ENCODE measurements at regions not wholly inside any gene's neighbourhood (a gene's known extent, or its start where the extent isn't known, plus 50 kb on each side); places are given as distances from the start of the nearest gene placed in this dataset.
"Not testable (repeated sequence)": the region's sequence is repeated elsewhere in the genome, so short reads cannot be mapped to it uniquely, and the experiment has no call there.

GRCh38 chr10:8835453-8836167, 781.1 kb downstream of the GATA3 start:
- H3K4me1 ChIP-seq (ENCODE audit: insufficient read depth, poor library complexity, severe bottlenecking): peaks cover 10% of the 10 kb centered on the region
- TF ChIP-seq CTCF (IDR thresholded peaks at IDR 0.05; ENCODE audit: poor library complexity, severe bottlenecking): no peak
- no peaks in the 10 kb centered on the region for H3K27me3 ChIP-seq (ENCODE audit: insufficient read depth, poor library complexity, severe bottlenecking)
- H3K27ac ChIP-seq (ENCODE audit: poor library complexity, severe bottlenecking): no peak overlapping the region
- H3K9me3 ChIP-seq (ENCODE audit: severe bottlenecking): no peaks in the 10 kb centered on the region
- ATAC-seq (ENCODE audit: low read depth): peak; percentile 79
- H3K36me3 ChIP-seq (ENCODE audit: low read depth): no peaks in the 10 kb centered on the region
- H3K4me3 ChIP-seq (ENCODE audit: severe bottlenecking): no peak overlapping the region
- DNase-seq (ENCODE audit: low spot score): no peak

DNA sequence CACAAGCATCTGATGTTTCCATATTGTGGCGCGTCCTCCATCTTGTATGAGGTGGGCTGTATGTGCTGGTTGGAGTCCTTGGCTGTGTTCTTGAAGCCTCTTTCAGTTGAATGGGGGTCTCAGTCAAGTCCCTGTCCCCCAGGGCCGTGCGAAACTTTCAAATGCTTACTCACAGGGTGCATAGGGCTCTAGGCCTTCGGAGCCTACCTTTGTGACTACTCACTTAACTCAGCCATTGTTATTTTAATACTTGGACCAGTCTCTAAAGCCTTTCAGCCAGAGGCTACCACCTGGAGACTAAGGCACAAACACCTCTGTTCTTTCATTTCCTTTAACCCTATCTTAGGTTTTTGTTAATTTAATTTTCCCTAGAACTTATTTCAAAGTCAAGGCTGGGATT, 785.9 kb downstream of the GATA3 start:
- H3K9me3 ChIP-seq (ENCODE audit: severe bottlenecking): peaks cover 3% of the 10 kb centered on the region
- no peak overlapping the region for H3K27ac ChIP-seq (ENCODE audit: poor library complexity, severe bottlenecking)
- no peak overlapping the region for H3K4me3 ChIP-seq (ENCODE audit: severe bottlenecking)
- no peaks in the 10 kb centered on the region for H3K4me1 ChIP-seq (ENCODE audit: insufficient read depth, poor library complexity, severe bottlenecking)
- ATAC-seq (ENCODE audit: low read depth): no peak
- no peaks in the 10 kb centered on the region for H3K27me3 ChIP-seq (ENCODE audit: insufficient read depth, poor library complexity, severe bottlenecking)
- no peak for DNase-seq (ENCODE audit: low spot score)
- no peak for TF ChIP-seq CTCF (IDR thresholded peaks at IDR 0.05; ENCODE audit: poor library complexity, severe bottlenecking)
- no peaks in the 10 kb centered on the region for H3K36me3 ChIP-seq (ENCODE audit: low read depth)

DNA sequence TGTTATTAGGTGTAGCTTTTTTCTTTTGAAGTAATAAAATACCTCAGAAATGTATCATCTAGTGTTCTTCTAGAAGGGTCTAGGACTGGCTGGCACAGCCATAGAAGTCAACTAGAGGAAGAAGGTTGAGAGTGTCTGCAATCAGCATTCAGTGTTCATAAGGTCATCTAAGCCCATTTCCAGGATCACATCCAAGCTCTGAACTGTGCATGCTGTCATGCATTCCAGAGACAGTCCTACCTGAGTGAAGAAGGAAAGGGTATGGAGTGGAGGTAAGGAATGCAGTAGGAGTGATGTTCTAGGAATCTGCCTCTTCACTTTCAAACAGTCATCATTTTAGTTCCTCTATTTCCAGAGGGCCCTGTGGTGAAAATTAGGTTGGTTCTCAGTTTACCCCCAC, 789.7 kb downstream of the GATA3 start:
- Histone ChIP-seq H3K4me3 (ENCODE audit: severe bottlenecking) (no peak overlapping the region), H3K9me3 (ENCODE audit: severe bottlenecking) (peaks cover 3% of the 10 kb centered on the region), H3K27me3 (ENCODE audit: insufficient read depth, poor library complexity, severe bottlenecking) (no peaks in the 10 kb centered on the region), H3K27ac (ENCODE audit: poor library complexity, severe bottlenecking) (no peak overlapping the region), H3K36me3 (ENCODE audit: low read depth) (no peaks in the 10 kb centered on the region), H3K4me1 (ENCODE audit: insufficient read depth, poor library complexity, severe bottlenecking) (no peaks in the 10 kb centered on the region)
- TF ChIP-seq CTCF (IDR thresholded peaks at IDR 0.05; ENCODE audit: poor library complexity, severe bottlenecking): no peak
- no peak for ATAC-seq (ENCODE audit: low read depth)
- DNase-seq (ENCODE audit: low spot score): no peak

- no peak for ATAC-seq (ENCODE audit: low read depth)
- Histone ChIP-seq H3K9me3 (ENCODE audit: severe bottlenecking) (no peaks in the 10 kb centered on the region), H3K36me3 (ENCODE audit: low read depth) (no peaks in the 10 kb centered on the region), H3K4me3 (ENCODE audit: severe bottlenecking) (no peak overlapping the region), H3K27ac (ENCODE audit: poor library complexity, severe bottlenecking) (no peak overlapping the region), H3K27me3 (ENCODE audit: insufficient read depth, poor library complexity, severe bottlenecking) (no peaks in the 10 kb centered on the region), H3K4me1 (ENCODE audit: insufficient read depth, poor library complexity, severe bottlenecking) (no peaks in the 10 kb centered on the region)
- no peak for DNase-seq (ENCODE audit: low spot score)
- TF ChIP-seq CTCF (IDR thresholded peaks at IDR 0.05; ENCODE audit: poor library complexity, severe bottlenecking): no peak
These were observed 798.1 kb downstream of the GATA3 start for GRCh38 chr10:8852546-8852945.

DNA sequence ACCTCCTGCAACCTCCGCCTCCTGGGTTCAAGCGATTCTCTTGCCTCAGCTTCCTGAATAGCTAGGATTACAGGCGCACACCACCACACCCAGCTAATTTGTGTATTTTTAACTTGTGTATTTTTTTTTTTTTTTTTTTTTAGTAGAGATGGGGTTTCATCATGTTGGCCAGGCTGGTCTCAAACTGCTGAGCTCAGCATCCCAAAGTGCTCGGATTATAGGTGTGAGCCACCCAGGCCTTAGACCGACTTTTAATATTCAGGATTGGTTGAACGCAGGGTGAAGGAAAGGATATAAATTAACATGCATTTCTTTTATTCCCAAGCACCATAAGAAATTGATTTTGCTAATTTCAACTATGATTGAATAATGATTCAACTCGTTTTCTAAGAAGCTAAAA, 798.6 kb downstream of the GATA3 start:
- Histone ChIP-seq H3K27me3 (ENCODE audit: insufficient read depth, poor library complexity, severe bottlenecking) (no peaks in the 10 kb centered on the region), H3K9me3 (ENCODE audit: severe bottlenecking) (no peaks in the 10 kb centered on the region), H3K4me3 (ENCODE audit: severe bottlenecking) (no peak overlapping the region), H3K36me3 (ENCODE audit: low read depth) (no peaks in the 10 kb centered on the region), H3K27ac (ENCODE audit: poor library complexity, severe bottlenecking) (no peak overlapping the region), H3K4me1 (ENCODE audit: insufficient read depth, poor library complexity, severe bottlenecking) (no peaks in the 10 kb centered on the region)
- DNase-seq (ENCODE audit: low spot score) (no peak), ATAC-seq (ENCODE audit: low read depth) (no peak)
- no peak for TF ChIP-seq CTCF (IDR thresholded peaks at IDR 0.05; ENCODE audit: poor library complexity, severe bottlenecking)

GRCh38 chr10:8868924-8869323, 814.4 kb downstream of the GATA3 start:
- H3K9me3 ChIP-seq (ENCODE audit: severe bottlenecking); H3K27me3 ChIP-seq (ENCODE audit: insufficient read depth, poor library complexity, severe bottlenecking); H3K4me3 ChIP-seq (ENCODE audit: severe bottlenecking); DNase-seq (ENCODE audit: low spot score); H3K36me3 ChIP-seq (ENCODE audit: low read depth); H3K4me1 ChIP-seq (ENCODE audit: insufficient read depth, poor library complexity, severe bottlenecking); H3K27ac ChIP-seq (ENCODE audit: poor library complexity, severe bottlenecking); ATAC-seq (ENCODE audit: low read depth): not testable (repeated sequence)

Measured in RWPE2 (cell line).